ENCODE measurements at regions not wholly inside any gene's neighbourhood (a gene's known extent, or its start where the extent isn't known, plus 50 kb on each side); places are given as distances from the start of the nearest gene placed in this dataset.

DNA sequence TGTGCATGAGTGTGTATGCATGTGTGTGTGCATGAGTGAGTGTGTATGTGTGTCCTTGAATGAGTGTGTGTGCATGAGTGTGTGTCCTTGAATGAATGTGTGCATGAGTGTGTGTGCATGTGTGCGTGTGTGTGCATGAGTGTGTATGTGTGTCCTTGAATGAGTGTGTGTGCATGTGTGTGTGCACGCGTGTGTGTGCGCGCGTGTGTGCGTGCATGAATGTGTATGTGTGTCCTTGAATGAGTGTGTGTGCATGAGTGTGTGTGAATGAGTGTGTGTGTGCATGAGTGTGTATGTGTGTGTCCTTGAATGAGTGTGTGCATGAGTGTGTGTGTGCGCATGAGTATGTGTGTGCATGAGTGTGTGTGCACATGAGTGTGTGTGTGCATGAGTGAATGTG is 271.9 kb downstream of the RNF144A start:
- TF ChIP-seq POLR2A (IDR thresholded peaks at IDR 0.05), result no peak
- TF ChIP-seq, protein P1, sequence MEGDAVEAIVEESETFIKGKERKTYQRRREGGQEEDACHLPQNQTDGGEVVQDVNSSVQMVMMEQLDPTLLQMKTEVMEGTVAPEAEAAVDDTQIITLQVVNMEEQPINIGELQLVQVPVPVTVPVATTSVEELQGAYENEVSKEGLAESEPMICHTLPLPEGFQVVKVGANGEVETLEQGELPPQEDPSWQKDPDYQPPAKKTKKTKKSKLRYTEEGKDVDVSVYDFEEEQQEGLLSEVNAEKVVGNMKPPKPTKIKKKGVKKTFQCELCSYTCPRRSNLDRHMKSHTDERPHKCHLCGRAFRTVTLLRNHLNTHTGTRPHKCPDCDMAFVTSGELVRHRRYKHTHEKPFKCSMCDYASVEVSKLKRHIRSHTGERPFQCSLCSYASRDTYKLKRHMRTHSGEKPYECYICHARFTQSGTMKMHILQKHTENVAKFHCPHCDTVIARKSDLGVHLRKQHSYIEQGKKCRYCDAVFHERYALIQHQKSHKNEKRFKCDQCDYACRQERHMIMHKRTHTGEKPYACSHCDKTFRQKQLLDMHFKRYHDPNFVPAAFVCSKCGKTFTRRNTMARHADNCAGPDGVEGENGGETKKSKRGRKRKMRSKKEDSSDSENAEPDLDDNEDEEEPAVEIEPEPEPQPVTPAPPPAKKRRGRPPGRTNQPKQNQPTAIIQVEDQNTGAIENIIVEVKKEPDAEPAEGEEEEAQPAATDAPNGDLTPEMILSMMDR (IDR thresholded peaks at IDR 0.05), result no peak
